GM12874 (cell line): ENCODE measurements at regions not wholly inside any gene's neighbourhood (a gene's known extent, or its start where the extent isn't known, plus 50 kb on each side); places are given as distances from the start of the nearest gene placed in this dataset.

Experiments
- TF ChIP-seq, protein P1 (sequence below): IDR thresholded peaks from 2 replicates; pipeline ENCODE4 v1.5.1; 2011; ENCODE audit warnings: low read depth, mild to moderate bottlenecking, control low read depth, low read length, moderate library complexity; ENCODE audit not compliant: insufficient read depth

- TF ChIP-seq, protein P1, sequence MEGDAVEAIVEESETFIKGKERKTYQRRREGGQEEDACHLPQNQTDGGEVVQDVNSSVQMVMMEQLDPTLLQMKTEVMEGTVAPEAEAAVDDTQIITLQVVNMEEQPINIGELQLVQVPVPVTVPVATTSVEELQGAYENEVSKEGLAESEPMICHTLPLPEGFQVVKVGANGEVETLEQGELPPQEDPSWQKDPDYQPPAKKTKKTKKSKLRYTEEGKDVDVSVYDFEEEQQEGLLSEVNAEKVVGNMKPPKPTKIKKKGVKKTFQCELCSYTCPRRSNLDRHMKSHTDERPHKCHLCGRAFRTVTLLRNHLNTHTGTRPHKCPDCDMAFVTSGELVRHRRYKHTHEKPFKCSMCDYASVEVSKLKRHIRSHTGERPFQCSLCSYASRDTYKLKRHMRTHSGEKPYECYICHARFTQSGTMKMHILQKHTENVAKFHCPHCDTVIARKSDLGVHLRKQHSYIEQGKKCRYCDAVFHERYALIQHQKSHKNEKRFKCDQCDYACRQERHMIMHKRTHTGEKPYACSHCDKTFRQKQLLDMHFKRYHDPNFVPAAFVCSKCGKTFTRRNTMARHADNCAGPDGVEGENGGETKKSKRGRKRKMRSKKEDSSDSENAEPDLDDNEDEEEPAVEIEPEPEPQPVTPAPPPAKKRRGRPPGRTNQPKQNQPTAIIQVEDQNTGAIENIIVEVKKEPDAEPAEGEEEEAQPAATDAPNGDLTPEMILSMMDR, result no peak
Measured at GRCh38 chr14:28055008-28055407, 711.6 kb upstream of the FOXG1 start.

GRCh38 chr14:28057359-28058296, 709.0 kb upstream of the FOXG1 start:
- TF ChIP-seq, protein P1, result no peak

DNA sequence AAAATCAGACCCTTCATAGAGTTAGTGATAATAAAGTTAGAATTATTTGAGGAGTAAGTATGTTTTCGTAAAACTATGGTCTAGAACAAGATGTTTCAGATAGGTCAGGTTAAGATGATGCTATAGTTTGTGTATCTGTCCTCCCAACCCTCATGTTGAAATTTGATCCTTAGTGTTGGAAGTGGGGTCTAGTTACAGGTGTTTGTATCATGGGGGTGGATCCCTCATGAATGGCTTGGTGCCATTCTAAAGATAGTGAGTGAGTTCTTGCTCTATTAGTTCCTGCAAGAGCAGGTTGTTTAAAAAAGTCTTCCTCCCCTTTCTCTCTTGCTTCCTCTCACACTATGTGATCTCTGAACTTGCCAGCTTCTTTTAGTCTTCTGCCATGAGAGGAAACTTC, 707.3 kb upstream of the FOXG1 start:
- TF ChIP-seq, protein P1, result no peak

GRCh38 chr14:28061006-28061405, 705.6 kb upstream of the FOXG1 start:
- TF ChIP-seq, protein P1, result no peak

- TF ChIP-seq, protein P1, result no peak
Measured at GRCh38 chr14:28077021-28077420, 689.6 kb upstream of the FOXG1 start.

DNA sequence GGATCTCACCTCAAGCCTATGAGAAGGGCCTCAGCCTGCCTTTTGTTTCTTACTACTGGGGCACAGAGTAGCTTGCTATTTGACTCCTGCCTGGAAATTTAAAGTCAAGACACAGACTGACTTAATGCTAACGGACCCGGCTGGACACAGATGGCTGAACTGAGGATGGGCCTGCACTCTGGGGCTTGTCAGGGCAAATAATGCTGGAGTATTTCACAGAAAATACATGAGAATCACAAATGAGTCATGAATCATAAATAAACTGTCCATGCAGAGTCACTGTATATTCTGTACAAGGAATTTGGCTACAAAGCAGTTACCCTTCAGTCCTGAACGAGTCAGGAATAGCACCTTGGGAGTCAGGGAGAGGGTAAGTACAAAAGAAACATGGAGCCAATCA, 683.2 kb upstream of the FOXG1 start:
- TF ChIP-seq, protein P1, result no peak

DNA sequence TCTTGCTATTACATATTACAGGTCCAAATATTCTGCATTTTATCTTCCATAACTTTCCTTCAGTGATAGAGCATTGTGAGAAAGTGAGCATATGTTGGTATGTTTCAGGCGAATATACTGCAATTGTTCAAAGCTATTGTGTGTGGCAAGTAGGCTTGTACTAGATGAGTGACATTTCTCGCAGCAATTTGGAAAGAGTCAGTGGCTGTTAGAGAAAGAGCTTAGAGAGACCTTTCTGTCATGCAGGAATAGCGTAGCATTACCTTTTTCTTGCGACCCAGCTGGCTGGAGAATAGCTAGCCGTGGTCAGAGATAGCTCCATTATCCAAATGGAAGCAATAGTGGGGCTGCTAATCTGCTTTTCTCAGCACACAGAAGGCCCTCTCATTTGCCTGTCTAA, 678.5 kb upstream of the FOXG1 start:
- TF ChIP-seq, protein P1, result no peak
